GM12878 (cell line): ENCODE measurements at regions not wholly inside any gene's neighbourhood (a gene's known extent, or its start where the extent isn't known, plus 50 kb on each side); places are given as distances from the start of the nearest gene placed in this dataset.

Experiments
- ATAC-seq: fragments of 200-7000 bp; cut with Tn5 transposase; 3 replicates; pipeline ENCODE4 v1.9.1; 2020; ENCODE audit warnings: mild to moderate bottlenecking, moderate library complexity
- BruUV-seq: library from RNA; stranded (reverse); fragments of 400-500 nt; replicated peaks from 2 replicates; lab custom pipeline; 2021; lab: Mats Ljungman, UMichigan
- CTCF ChIA-PET: fragments of 300-600 bp; sonication (Branson Sonifier 250); formaldehyde crosslinking; extraction: SDS; loops from one replicate; lab custom pipeline; 2021; ENCODE audit warnings: inconsistent platforms; lab: Yijun Ruan, JAX
- POLR2A ChIA-PET: fragments of 350-600 bp; formaldehyde crosslinking; extraction: SDS; loops from one replicate; lab custom pipeline; 2021; ENCODE audit warnings: inconsistent platforms; lab: Charles Lee
- RAD21 ChIA-PET: fragments of 300-600 bp; sonication (Branson Sonifier 250); formaldehyde crosslinking; loops from one replicate; lab custom pipeline; 2023; ENCODE audit warnings: antibody characterized with exemption; ENCODE audit not compliant: unreplicated experiment; lab: Charles Lee
- SMC1A ChIA-PET: fragments of 300-600 bp; sonication (Branson Sonifier 250); formaldehyde crosslinking; loops from one replicate; lab custom pipeline; 2023; ENCODE audit not compliant: unreplicated experiment, uncharacterized antibody; lab: Charles Lee
- DNase-seq: peaks from one replicate; pipeline ENCODE4 v3.0.0-alpha.2; 2011; ENCODE audit warnings: low read depth, low spot score
- FAIRE-seq: peaks from 3 replicates; lab custom pipeline; 2011; peaks lifted over from hg19 to GRCh38; lab: Jason Lieb, UNC
- H2AFZ ChIP-seq: 2 replicates; pipeline ENCODE4 v1.6.0; 2011; ENCODE audit warnings: low read depth, low read length, control low read depth; ENCODE audit not compliant: control insufficient read depth
- H3K27ac ChIP-seq: 2 replicates; pipeline ENCODE4 v1.5.1; 2011; ENCODE audit warnings: control low read depth; ENCODE audit not compliant: control insufficient read depth, insufficient read depth
- H3K27me3 ChIP-seq, 2 experiments: replicated peaks in 1 of 2; 2 replicates each; pipeline versions ENCODE4 v1.6.0 to v1.6.1; 2011; ENCODE audit warnings: low read length in 1 of 2; ENCODE audit not compliant: control insufficient read depth in 2 of 2, insufficient read depth in 2 of 2
- H3K36me3 ChIP-seq, 2 experiments: 2 replicates each; pipeline ENCODE4 v1.5.1; 2011; ENCODE audit warnings: low read length in 1 of 2; ENCODE audit not compliant: control insufficient read depth in 2 of 2, insufficient read depth in 2 of 2
- H3K4me1 ChIP-seq: 2 replicates; pipeline ENCODE4 v1.6.1; 2011; ENCODE audit warnings: mild to moderate bottlenecking, low read length, moderate library complexity, mixed read lengths; ENCODE audit not compliant: control insufficient read depth, insufficient read depth
- H3K4me2 ChIP-seq: 2 replicates; pipeline ENCODE4 v1.6.0; 2011; ENCODE audit warnings: control low read depth; ENCODE audit not compliant: control insufficient read depth, insufficient read depth
- H3K4me3 ChIP-seq: fragments of 200-600 bp; sonication (generic); 2 replicates; pipeline ENCODE4 v1.5.1; 2016
- H3K79me2 ChIP-seq: 2 replicates; pipeline ENCODE4 v1.6.0; 2011; ENCODE audit warnings: low read length; ENCODE audit not compliant: control insufficient read depth, insufficient read depth
- H3K9ac ChIP-seq: 2 replicates; pipeline ENCODE4 v1.8.0; 2011; ENCODE audit warnings: low read length, control low read depth, mixed read lengths; ENCODE audit not compliant: control insufficient read depth, insufficient read depth
- H3K9me3 ChIP-seq: replicated peaks from 3 replicates; pipeline ENCODE4 v1.5.1; 2011; ENCODE audit warnings: mild to moderate bottlenecking, low read length; ENCODE audit not compliant: control insufficient read depth, insufficient read depth
- H4K20me1 ChIP-seq: 2 replicates; pipeline ENCODE4 v1.6.0; 2011; ENCODE audit not compliant: control insufficient read depth, insufficient read depth
- CEBPB ChIP-seq, 2 experiments: fragments of 150-350 bp in 1 of 2; IDR thresholded peaks; 2 replicates each; pipeline ENCODE4 v1.6.1; 2012 to 2014; ENCODE audit warnings: low read depth in 2 of 2, low read length in 2 of 2, borderline replicate concordance in 1 of 2, inconsistent platforms in 1 of 2
- CHD4 ChIP-seq: fragments of 200-600 bp; sonication (generic); IDR thresholded peaks from 2 replicates; pipeline ENCODE4 v1.6.1; 2016; ENCODE audit warnings: mild to moderate bottlenecking
- GATAD2B ChIP-seq: fragments of 450-650 bp; conservative IDR thresholded peaks from 2 replicates; pipeline ENCODE4 v1.6.1; 2017; ENCODE audit warnings: low read depth, mild to moderate bottlenecking, moderate library complexity
- HDAC2 ChIP-seq: fragments of 200-600 bp; sonication (generic); IDR thresholded peaks from 2 replicates; pipeline ENCODE4 v1.6.1; 2017
- IRF5 ChIP-seq: fragments of 450-650 bp; IDR thresholded peaks from 2 replicates; pipeline ENCODE4 v1.6.1; 2017; ENCODE audit warnings: borderline replicate concordance
- MAX ChIP-seq: IDR thresholded peaks from 2 replicates; pipeline ENCODE4 v1.6.1; 2012; ENCODE audit warnings: low read depth, low read length, improper control_type of control experiment
- NR2C1 ChIP-seq: fragments of 450-650 bp; IDR thresholded peaks from 2 replicates; pipeline ENCODE4 v1.6.1; 2017; ENCODE audit warnings: antibody characterized with exemption, mild to moderate bottlenecking, moderate library complexity
- SPI1 ChIP-seq: IDR thresholded peaks from 2 replicates; pipeline ENCODE4 v1.6.1; 2011; ENCODE audit warnings: low read depth, mild to moderate bottlenecking, low read length, moderate library complexity, borderline replicate concordance; ENCODE audit not compliant: insufficient read depth
- TARDBP ChIP-seq: IDR thresholded peaks from 2 replicates; pipeline ENCODE4 v1.6.1; 2016; ENCODE audit warnings: borderline replicate concordance
- WRNIP1 ChIP-seq: IDR thresholded peaks from 2 replicates; pipeline ENCODE4 v1.6.1; 2011; ENCODE audit warnings: low read depth, low read length, improper control_type of control experiment, borderline replicate concordance
- ZSCAN29 ChIP-seq: fragments of 450-650 bp; IDR thresholded peaks from 2 replicates; pipeline ENCODE4 v1.6.1; 2017; ENCODE audit warnings: mild to moderate bottlenecking, moderate library complexity
- WGBS: methylation state at CpG from one replicate; pipeline ENCODE4 v1.1.6; 2016; ENCODE audit warnings: low lambda C conversion rate; ENCODE audit not compliant: insufficient replicate concordance, insufficient coverage; ENCODE audit errors: missing lambda C conversion rate; 5-methylcytosine and 5-hydroxymethylcytosine counted together
- in situ Hi-C: fragments of 300-500 bp; cut with MboI; formaldehyde crosslinking; loops from 9 replicates; pipeline ENCODE4 v1.14.3; 2018; ENCODE audit warnings: mixed read lengths
- intact Hi-C: fragments of 100-400 bp; cut with micrococcal nuclease; formaldehyde crosslinking; loops from one replicate; pipeline ENCODE4 v1.14.2; 2022; ENCODE audit not compliant: unreplicated experiment
- TF ChIP-seq, protein P1 (sequence below): fragments of 450-650 bp; IDR thresholded peaks from 2 replicates; pipeline ENCODE4 v1.6.1; 2018; ENCODE audit warnings: mild to moderate bottlenecking, low read depth, moderate library complexity; ENCODE audit not compliant: partially characterized antibody

DNA sequence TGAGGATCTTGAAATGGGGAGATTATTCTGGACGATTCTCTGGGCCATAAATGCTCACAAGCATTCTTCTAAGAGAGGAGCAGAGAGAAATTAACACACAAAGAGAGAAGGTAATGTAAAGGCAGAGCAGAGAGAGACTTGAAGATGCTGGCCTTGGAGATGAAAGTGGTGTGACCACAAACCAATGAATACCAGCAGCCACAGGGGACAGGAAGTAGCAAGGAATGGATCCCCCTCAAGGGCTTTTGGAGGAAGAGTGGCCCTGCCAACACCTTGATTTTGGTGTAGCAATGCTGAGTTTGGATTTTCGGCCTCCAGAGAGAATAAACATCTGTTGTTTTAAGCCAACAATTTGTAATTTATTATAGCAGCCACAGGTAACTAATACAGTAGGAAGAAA is 1155.6 kb downstream of the TYW1 start:
- in situ Hi-C loops (no loop called here), intact Hi-C loops (no loop called here)
- Histone ChIP-seq H4K20me1 (no peaks in the 10 kb centered on the region), H3K4me1 (no peaks in the 10 kb centered on the region), H2AFZ (no peak overlapping the region), H3K36me3 (no peaks in the 10 kb centered on the region), H3K4me2 (no peak overlapping the region), H3K79me2 (no peaks in the 10 kb centered on the region), H3K9ac (no peak overlapping the region), H3K27me3 (no peaks in the 10 kb centered on the region), H3K27ac (no peak overlapping the region), H3K9me3 (no peaks in the 10 kb centered on the region), H3K4me3 (no peak overlapping the region)
- TF ChIP-seq HDAC2 (no peak), TARDBP (no peak), ZSCAN29 (no peak), SPI1 (no peak), CHD4 (no peak), NR2C1 (no peak)
- ChIA-PET SMC1A (no interaction called here), RAD21 (no interaction called here), POLR2A (no interaction called here), CTCF (no interaction called here)
- no TSS peak for BruUV-seq
- ATAC-seq, result no peak
- no peak for FAIRE-seq
- DNase-seq, result no peak
- 0% methylated on average over 2 of the region's 2 CpGs for WGBS

DNA sequence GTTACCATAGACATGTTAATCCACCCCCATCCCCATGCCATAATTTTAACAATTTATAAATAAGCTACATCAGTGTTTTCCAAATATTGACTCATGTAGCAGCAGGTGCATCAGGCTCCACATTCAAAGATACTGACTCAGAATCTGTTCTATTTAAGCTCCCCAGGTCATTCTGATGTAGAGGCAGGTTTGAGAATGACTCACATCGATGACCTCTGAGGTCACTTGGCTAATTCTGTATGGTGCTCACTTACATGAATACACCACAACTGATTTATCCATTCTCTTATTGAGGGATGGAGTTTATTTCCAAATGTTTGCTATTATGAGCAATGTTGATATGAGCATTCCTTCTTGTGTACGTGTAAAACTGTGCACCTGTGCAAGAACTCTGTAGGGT is 1159.0 kb downstream of the TYW1 start:
- no peaks in the 10 kb centered on the region for H3K27me3 ChIP-seq
- H4K20me1 ChIP-seq, result no peaks in the 10 kb centered on the region
- H3K4me1 ChIP-seq, result no peaks in the 10 kb centered on the region
- no peak overlapping the region for H2AFZ ChIP-seq
- H3K4me3 ChIP-seq, result no peak overlapping the region
- WGBS, result 70% methylated on average over 2 of the region's 2 CpGs
- intact Hi-C loops, result no loop called here
- H3K27ac ChIP-seq, result no peak overlapping the region
- ChIA-PET RAD21 (no interaction called here), SMC1A (no interaction called here), CTCF (no interaction called here), POLR2A (no interaction called here)
- H3K4me2 ChIP-seq, result no peak overlapping the region
- DNase-seq (no peak), ATAC-seq (no peak), FAIRE-seq (no peak)
- no peaks in the 10 kb centered on the region for H3K79me2 ChIP-seq
- in situ Hi-C loops, result no loop called here
- H3K9ac ChIP-seq, result no peak overlapping the region
- BruUV-seq, result no TSS peak
- no peaks in the 10 kb centered on the region for H3K36me3 ChIP-seq
- H3K9me3 ChIP-seq, result no peaks in the 10 kb centered on the region
- TF ChIP-seq MAX, result no peak
- TF ChIP-seq, protein P1, sequence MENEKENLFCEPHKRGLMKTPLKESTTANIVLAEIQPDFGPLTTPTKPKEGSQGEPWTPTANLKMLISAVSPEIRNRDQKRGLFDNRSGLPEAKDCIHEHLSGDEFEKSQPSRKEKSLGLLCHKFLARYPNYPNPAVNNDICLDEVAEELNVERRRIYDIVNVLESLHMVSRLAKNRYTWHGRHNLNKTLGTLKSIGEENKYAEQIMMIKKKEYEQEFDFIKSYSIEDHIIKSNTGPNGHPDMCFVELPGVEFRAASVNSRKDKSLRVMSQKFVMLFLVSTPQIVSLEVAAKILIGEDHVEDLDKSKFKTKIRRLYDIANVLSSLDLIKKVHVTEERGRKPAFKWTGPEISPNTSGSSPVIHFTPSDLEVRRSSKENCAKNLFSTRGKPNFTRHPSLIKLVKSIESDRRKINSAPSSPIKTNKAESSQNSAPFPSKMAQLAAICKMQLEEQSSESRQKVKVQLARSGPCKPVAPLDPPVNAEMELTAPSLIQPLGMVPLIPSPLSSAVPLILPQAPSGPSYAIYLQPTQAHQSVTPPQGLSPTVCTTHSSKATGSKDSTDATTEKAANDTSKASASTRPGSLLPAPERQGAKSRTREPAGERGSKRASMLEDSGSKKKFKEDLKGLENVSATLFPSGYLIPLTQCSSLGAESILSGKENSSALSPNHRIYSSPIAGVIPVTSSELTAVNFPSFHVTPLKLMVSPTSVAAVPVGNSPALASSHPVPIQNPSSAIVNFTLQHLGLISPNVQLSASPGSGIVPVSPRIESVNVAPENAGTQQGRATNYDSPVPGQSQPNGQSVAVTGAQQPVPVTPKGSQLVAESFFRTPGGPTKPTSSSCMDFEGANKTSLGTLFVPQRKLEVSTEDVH, result no peak
- TF ChIP-seq CEBPB (IDR thresholded peaks at IDR 0.05; ENCODE audit: borderline replicate concordance in 1 of 2, low read depth in 2 of 2, low read length in 2 of 2), result no peak
- TF ChIP-seq IRF5, result no peak
- no peak for TF ChIP-seq GATAD2B
- no peak for TF ChIP-seq WRNIP1
